ENCODE measurements at regions not wholly inside any gene's neighbourhood (a gene's known extent, or its start where the extent isn't known, plus 50 kb on each side); places are given as distances from the start of the nearest gene placed in this dataset.

- Mint-ChIP-seq H3K36me3 (ENCODE audit: low read depth) (no peaks in the 10 kb centered on the region), H3K4me3 (no peak overlapping the region), H3K4me1 (no peaks in the 10 kb centered on the region), H3K9me3 (no peaks in the 10 kb centered on the region), H3K27ac (no peak overlapping the region), H3K27me3 (no peaks in the 10 kb centered on the region)
- ChIA-PET POLR2A (no interaction called here), CTCF (no interaction called here)
- DNase-seq, result no peak
These were observed 62.7 kb upstream of the BRINP3 start for GRCh38 chr1:190540366-190540765.

- Mint-ChIP-seq H3K4me1 (no peaks in the 10 kb centered on the region), H3K9me3 (no peaks in the 10 kb centered on the region), H3K27ac (no peak overlapping the region), H3K27me3 (no peaks in the 10 kb centered on the region), H3K4me3 (no peak overlapping the region), H3K36me3 (ENCODE audit: low read depth) (no peaks in the 10 kb centered on the region)
- ChIA-PET CTCF (no interaction called here), POLR2A (no interaction called here)
- no peak for DNase-seq
These were observed 74.0 kb upstream of the BRINP3 start for GRCh38 chr1:190551638-190552037.

GRCh38 chr1:190560161-190560681 is 82.6 kb upstream of the BRINP3 start:
- ChIA-PET CTCF (no interaction called here), POLR2A (no interaction called here)
- no peaks in the 10 kb centered on the region for H3K9me3 Mint-ChIP-seq
- H3K27ac Mint-ChIP-seq, result no peak overlapping the region
- H3K4me3 Mint-ChIP-seq, result no peak overlapping the region
- H3K4me1 Mint-ChIP-seq, result no peaks in the 10 kb centered on the region
- H3K27me3 Mint-ChIP-seq, result no peaks in the 10 kb centered on the region
- H3K36me3 Mint-ChIP-seq (ENCODE audit: low read depth), result no peaks in the 10 kb centered on the region
- no peak for DNase-seq

- Mint-ChIP-seq H3K4me3 (no peak overlapping the region), H3K27ac (no peak overlapping the region), H3K27me3 (no peaks in the 10 kb centered on the region), H3K4me1 (no peaks in the 10 kb centered on the region), H3K9me3 (no peaks in the 10 kb centered on the region), H3K36me3 (ENCODE audit: low read depth) (no peaks in the 10 kb centered on the region)
- ChIA-PET CTCF (no interaction called here), POLR2A (no interaction called here)
- DNase-seq, result no peak
These were observed 85.6 kb upstream of the BRINP3 start for GRCh38 chr1:190563230-190563629.

- no peaks in the 10 kb centered on the region for H3K27me3 Mint-ChIP-seq
- no peak overlapping the region for H3K4me3 Mint-ChIP-seq
- ChIA-PET CTCF (no interaction called here), POLR2A (no interaction called here)
- H3K4me1 Mint-ChIP-seq, result no peaks in the 10 kb centered on the region
- no peaks in the 10 kb centered on the region for H3K36me3 Mint-ChIP-seq (ENCODE audit: low read depth)
- no peak for DNase-seq
- no peak overlapping the region for H3K27ac Mint-ChIP-seq
- H3K9me3 Mint-ChIP-seq, result no peaks in the 10 kb centered on the region
These were observed 86.5 kb upstream of the BRINP3 start for GRCh38 chr1:190564117-190564516.

- H3K4me3 Mint-ChIP-seq, result no peak overlapping the region
- H3K27ac Mint-ChIP-seq, result no peak overlapping the region
- H3K4me1 Mint-ChIP-seq, result no peaks in the 10 kb centered on the region
- no peaks in the 10 kb centered on the region for H3K27me3 Mint-ChIP-seq
- peaks cover 9% of the 10 kb centered on the region for H3K9me3 Mint-ChIP-seq
- POLR2A ChIA-PET, result no interaction called here
- CTCF ChIA-PET, result no interaction called here
- no peaks in the 10 kb centered on the region for H3K36me3 Mint-ChIP-seq (ENCODE audit: low read depth)
- DNase-seq, result no peak
These were observed 100.4 kb upstream of the BRINP3 start for GRCh38 chr1:190578017-190578416.

- Mint-ChIP-seq H3K36me3 (ENCODE audit: low read depth) (no peaks in the 10 kb centered on the region), H3K9me3 (peaks cover 9% of the 10 kb centered on the region), H3K4me1 (no peaks in the 10 kb centered on the region), H3K4me3 (no peak overlapping the region), H3K27me3 (no peaks in the 10 kb centered on the region), H3K27ac (no peak overlapping the region)
- DNase-seq, result no peak
- CTCF ChIA-PET, result no interaction called here
- POLR2A ChIA-PET, result no interaction called here
These were observed 100.9 kb upstream of the BRINP3 start for GRCh38 chr1:190578526-190578925.

GRCh38 chr1:190579552-190580193 is 102.0 kb upstream of the BRINP3 start:
- no peak for DNase-seq
- H3K4me3 Mint-ChIP-seq, result no peak overlapping the region
- H3K27me3 Mint-ChIP-seq, result no peaks in the 10 kb centered on the region
- POLR2A ChIA-PET, result no interaction called here
- peaks cover 3% of the 10 kb centered on the region for H3K9me3 Mint-ChIP-seq
- no peak overlapping the region for H3K27ac Mint-ChIP-seq
- H3K4me1 Mint-ChIP-seq, result no peaks in the 10 kb centered on the region
- no peaks in the 10 kb centered on the region for H3K36me3 Mint-ChIP-seq (ENCODE audit: low read depth)
- CTCF ChIA-PET, result no interaction called here

- CTCF ChIA-PET, result no interaction called here
- Mint-ChIP-seq H3K4me1 (no peaks in the 10 kb centered on the region), H3K9me3 (peaks cover 3% of the 10 kb centered on the region), H3K36me3 (ENCODE audit: low read depth) (no peaks in the 10 kb centered on the region), H3K27ac (no peak overlapping the region), H3K27me3 (no peaks in the 10 kb centered on the region), H3K4me3 (no peak overlapping the region)
- POLR2A ChIA-PET, result no interaction called here
- DNase-seq, result no peak
These were observed 106.2 kb upstream of the BRINP3 start for GRCh38 chr1:190583862-190584261.

GRCh38 chr1:190588424-190588823 is 110.8 kb upstream of the BRINP3 start:
- Mint-ChIP-seq H3K4me3 (no peak overlapping the region), H3K27me3 (no peaks in the 10 kb centered on the region), H3K4me1 (no peaks in the 10 kb centered on the region), H3K9me3 (peaks cover 8% of the 10 kb centered on the region), H3K36me3 (ENCODE audit: low read depth) (no peaks in the 10 kb centered on the region), H3K27ac (no peak overlapping the region)
- DNase-seq, result no peak
- ChIA-PET CTCF (no interaction called here), POLR2A (no interaction called here)

- Mint-ChIP-seq H3K4me1 (no peaks in the 10 kb centered on the region), H3K4me3 (no peak overlapping the region), H3K27me3 (no peaks in the 10 kb centered on the region), H3K27ac (no peak overlapping the region), H3K9me3 (peaks cover 10% of the 10 kb centered on the region), H3K36me3 (ENCODE audit: low read depth) (no peaks in the 10 kb centered on the region)
- no peak for DNase-seq
- POLR2A ChIA-PET, result no interaction called here
- CTCF ChIA-PET, result no interaction called here
These were observed 117.8 kb upstream of the BRINP3 start for GRCh38 chr1:190595438-190595837.

GRCh38 chr1:190597294-190597693 is 119.6 kb upstream of the BRINP3 start:
- Mint-ChIP-seq H3K4me3 (no peak overlapping the region), H3K27me3 (no peaks in the 10 kb centered on the region), H3K9me3 (peaks cover 7% of the 10 kb centered on the region), H3K36me3 (ENCODE audit: low read depth) (no peaks in the 10 kb centered on the region), H3K27ac (no peak overlapping the region), H3K4me1 (no peaks in the 10 kb centered on the region)
- ChIA-PET POLR2A (no interaction called here), CTCF (no interaction called here)
- no peak for DNase-seq

- Mint-ChIP-seq H3K27me3 (no peaks in the 10 kb centered on the region), H3K9me3 (peaks cover 4% of the 10 kb centered on the region), H3K4me3 (no peak overlapping the region), H3K27ac (no peak overlapping the region), H3K4me1 (no peaks in the 10 kb centered on the region), H3K36me3 (ENCODE audit: low read depth) (no peaks in the 10 kb centered on the region)
- DNase-seq, result no peak
- ChIA-PET POLR2A (no interaction called here), CTCF (no interaction called here)
These were observed 122.0 kb upstream of the BRINP3 start for GRCh38 chr1:190599670-190600069.

- ChIA-PET CTCF (no interaction called here), POLR2A (no interaction called here)
- DNase-seq, result no peak
- Mint-ChIP-seq H3K36me3 (ENCODE audit: low read depth) (no peaks in the 10 kb centered on the region), H3K4me1 (no peaks in the 10 kb centered on the region), H3K27me3 (no peaks in the 10 kb centered on the region), H3K4me3 (no peak overlapping the region), H3K9me3 (no peaks in the 10 kb centered on the region), H3K27ac (no peak overlapping the region)
These were observed 124.7 kb upstream of the BRINP3 start for GRCh38 chr1:190602325-190602724.

GRCh38 chr1:190608282-190608681 is 130.6 kb upstream of the BRINP3 start:
- DNase-seq, result no peak
- H3K4me3 Mint-ChIP-seq, result no peak overlapping the region
- H3K27ac Mint-ChIP-seq, result no peak overlapping the region
- POLR2A ChIA-PET, result no interaction called here
- H3K36me3 Mint-ChIP-seq (ENCODE audit: low read depth), result no peaks in the 10 kb centered on the region
- no peaks in the 10 kb centered on the region for H3K27me3 Mint-ChIP-seq
- CTCF ChIA-PET, result no interaction called here
- no peaks in the 10 kb centered on the region for H3K4me1 Mint-ChIP-seq
- H3K9me3 Mint-ChIP-seq, result no peaks in the 10 kb centered on the region
